HL-60 (cell line): ENCODE measurements at regions not wholly inside any gene's neighbourhood (a gene's known extent, or its start where the extent isn't known, plus 50 kb on each side); places are given as distances from the start of the nearest gene placed in this dataset.

Experiments used
- DNase-seq, 2 experiments: peaks; one replicate each; pipeline ENCODE4 v3.0.0-alpha.2; 2010 to 2020; ENCODE audit warnings: low read depth in 1 of 2, low spot score in 1 of 2
- H3K27ac ChIP-seq: fragments of 250-450 bp; sonication (Bioruptor Pico); replicated peaks from 2 replicates; pipeline ENCODE4 v1.5.1; 2020; ENCODE audit warnings: mild to moderate bottlenecking, moderate library complexity
- H3K27me3 ChIP-seq: fragments of 250-450 bp; sonication (Bioruptor Pico); 2 replicates; pipeline ENCODE4 v1.5.1; 2021; ENCODE audit warnings: mild to moderate bottlenecking, moderate library complexity; ENCODE audit not compliant: insufficient read depth, poor library complexity, severe bottlenecking
- H3K4me3 ChIP-seq: replicated peaks from 2 replicates; pipeline ENCODE4 v1.5.1; 2011; ENCODE audit warnings: mild to moderate bottlenecking, control low read depth, low read length; ENCODE audit not compliant: insufficient read depth
- CTCF ChIP-seq: IDR thresholded peaks from one replicate; pipeline ENCODE4 v1.5.1; 2011; ENCODE audit warnings: low read length, control low read depth, inconsistent platforms; ENCODE audit not compliant: insufficient read depth
- GABPA ChIP-seq: IDR thresholded peaks from 2 replicates; pipeline ENCODE4 v1.6.1; 2012; ENCODE audit warnings: low read depth
- POLR2AphosphoS5 ChIP-seq: IDR thresholded peaks from 2 replicates; pipeline ENCODE4 v1.6.1; 2012; ENCODE audit warnings: low read depth
- REST ChIP-seq: IDR thresholded peaks from 2 replicates; pipeline ENCODE4 v1.6.1; 2012; ENCODE audit warnings: low read depth; ENCODE audit not compliant: insufficient replicate concordance
- SPI1 ChIP-seq: IDR thresholded peaks from 2 replicates; pipeline ENCODE4 v1.6.1; 2012; ENCODE audit warnings: low read depth, mild to moderate bottlenecking, borderline replicate concordance

GRCh38 chr5:8875722-8876121, 670.2 kb downstream of the SEMA5A start:
- Histone ChIP-seq H3K27ac (no peak overlapping the region), H3K27me3 (no peaks in the 10 kb centered on the region), H3K4me3 (no peak overlapping the region)
- TF ChIP-seq GABPA, result no peak
- DNase-seq, result no peak

- no peaks in the 10 kb centered on the region for H3K27me3 ChIP-seq
- DNase-seq, result no peak
- TF ChIP-seq GABPA, result no peak
- TF ChIP-seq POLR2AphosphoS5, result no peak
- TF ChIP-seq REST, result no peak
- TF ChIP-seq CTCF, result no peak
- TF ChIP-seq SPI1, result no peak
- H3K27ac ChIP-seq, result no peak overlapping the region
- no peak overlapping the region for H3K4me3 ChIP-seq
Measured at GRCh38 chr5:8879248-8879647, 666.6 kb downstream of the SEMA5A start.

GRCh38 chr5:8884029-8884428, 661.8 kb downstream of the SEMA5A start:
- no peak overlapping the region for H3K27ac ChIP-seq
- no peak for DNase-seq
- H3K4me3 ChIP-seq, result no peak overlapping the region
- no peak for TF ChIP-seq CTCF
- H3K27me3 ChIP-seq, result no peaks in the 10 kb centered on the region

- no peak for TF ChIP-seq REST
- no peak for TF ChIP-seq SPI1
- no peak for TF ChIP-seq POLR2AphosphoS5
- TF ChIP-seq GABPA, result no peak
- no peaks in the 10 kb centered on the region for H3K27me3 ChIP-seq
- H3K4me3 ChIP-seq, result no peak overlapping the region
- no peak for DNase-seq
- no peak overlapping the region for H3K27ac ChIP-seq
Measured at GRCh38 chr5:8892926-8893325, 652.9 kb downstream of the SEMA5A start.

GRCh38 chr5:8894031-8894430, 651.8 kb downstream of the SEMA5A start:
- Histone ChIP-seq H3K27ac (no peak overlapping the region), H3K27me3 (no peaks in the 10 kb centered on the region), H3K4me3 (no peak overlapping the region)
- DNase-seq, result no peak
- TF ChIP-seq SPI1, result no peak
